ENCODE measurements at regions not wholly inside any gene's neighbourhood (a gene's known extent, or its start where the extent isn't known, plus 50 kb on each side); places are given as distances from the start of the nearest gene placed in this dataset.

DNA sequence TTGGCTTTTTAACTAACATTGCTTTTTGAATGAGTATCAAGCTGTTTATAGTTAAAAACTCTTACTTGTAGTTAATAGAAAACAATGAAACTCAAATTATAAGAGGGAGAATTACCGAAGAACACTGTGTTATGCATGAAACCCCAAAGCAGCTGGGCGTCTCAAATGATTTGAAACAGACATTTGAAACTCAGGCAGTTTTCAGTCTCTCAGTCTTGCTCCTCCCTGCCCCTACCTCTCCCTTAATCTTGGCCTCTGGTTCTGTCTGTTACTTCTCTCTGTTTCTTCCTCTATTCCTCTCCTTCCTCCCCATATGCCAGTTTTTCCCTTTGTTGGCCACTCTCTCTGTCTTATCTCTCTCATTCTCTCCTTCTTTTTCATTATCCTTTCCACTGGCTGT is 118.3 kb upstream of the SYNPR start:
- no peak overlapping the region for H3K4me3 ChIP-seq (ENCODE audit: low read length)
- TF ChIP-seq CTCF (conservative IDR thresholded peaks at IDR 0.05; ENCODE audit: low read depth, low read length), result no peak
- no peak for DNase-seq (ENCODE audit: low read depth)

DNA sequence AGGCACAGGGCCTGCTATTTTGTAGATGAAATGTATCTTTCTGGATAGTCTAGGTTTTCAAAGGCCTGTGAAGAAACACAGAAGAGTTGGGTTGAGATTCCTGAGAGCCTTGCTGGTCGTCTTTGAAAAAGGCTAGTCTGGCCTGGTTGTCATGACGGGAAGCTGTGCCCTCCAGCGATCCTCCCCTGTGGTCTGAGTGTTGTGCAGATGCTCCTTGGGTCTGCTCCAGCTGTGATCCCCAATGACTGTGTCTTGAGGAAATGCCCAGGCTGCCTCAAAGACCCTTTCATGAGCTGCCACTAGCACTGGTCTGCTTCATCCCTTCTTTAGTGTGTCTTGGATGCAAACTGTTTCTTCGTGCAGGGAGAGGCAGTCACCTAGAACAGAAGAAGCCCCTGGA is 111.0 kb upstream of the SYNPR start:
- TF ChIP-seq CTCF (conservative IDR thresholded peaks at IDR 0.05; ENCODE audit: low read depth, low read length), result no peak
- DNase-seq (ENCODE audit: low read depth), result no peak
- H3K4me3 ChIP-seq (ENCODE audit: low read length), result no peak overlapping the region

GRCh38 chr3:63168179-63168578 is 109.9 kb upstream of the SYNPR start:
- no peak for DNase-seq (ENCODE audit: low read depth)
- no peak overlapping the region for H3K4me3 ChIP-seq (ENCODE audit: low read length)
- no peak for TF ChIP-seq CTCF (conservative IDR thresholded peaks at IDR 0.05; ENCODE audit: low read depth, low read length)

DNA sequence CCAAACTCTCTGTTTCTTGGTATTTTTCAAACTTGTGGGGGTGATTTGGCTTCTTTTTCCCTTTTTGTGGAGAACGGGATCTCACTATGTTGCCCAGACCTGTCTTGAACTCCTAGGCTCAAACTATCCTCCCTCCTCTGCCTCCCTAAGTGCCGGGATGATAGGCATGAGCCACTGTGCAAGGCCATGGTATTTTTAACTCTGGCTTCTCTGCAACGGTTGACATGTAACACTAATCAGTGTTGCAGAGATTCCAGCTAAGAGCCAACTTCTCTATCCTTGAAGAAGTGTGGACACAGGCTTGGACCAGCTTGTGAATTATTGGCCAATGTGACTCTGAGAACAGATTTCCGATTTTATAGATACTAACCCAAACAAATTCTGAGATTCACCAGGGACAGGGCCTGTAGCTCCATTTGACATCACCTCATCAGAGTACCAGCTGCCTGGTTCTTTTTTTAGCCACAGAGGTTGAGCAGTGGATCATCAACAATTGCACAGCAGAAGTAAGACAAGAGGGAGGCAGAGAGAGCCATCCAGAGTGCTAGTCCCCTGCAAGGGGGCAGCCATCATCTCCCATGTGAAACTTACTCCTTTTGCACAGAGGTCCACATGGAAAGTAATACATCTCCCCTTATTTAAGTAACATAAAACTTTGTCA is 98.1 kb upstream of the SYNPR start:
- no peak for TF ChIP-seq CTCF (conservative IDR thresholded peaks at IDR 0.05; ENCODE audit: low read depth, low read length)
- no peak overlapping the region for H3K4me3 ChIP-seq (ENCODE audit: low read length)
- no peak for DNase-seq (ENCODE audit: low read depth)

DNA sequence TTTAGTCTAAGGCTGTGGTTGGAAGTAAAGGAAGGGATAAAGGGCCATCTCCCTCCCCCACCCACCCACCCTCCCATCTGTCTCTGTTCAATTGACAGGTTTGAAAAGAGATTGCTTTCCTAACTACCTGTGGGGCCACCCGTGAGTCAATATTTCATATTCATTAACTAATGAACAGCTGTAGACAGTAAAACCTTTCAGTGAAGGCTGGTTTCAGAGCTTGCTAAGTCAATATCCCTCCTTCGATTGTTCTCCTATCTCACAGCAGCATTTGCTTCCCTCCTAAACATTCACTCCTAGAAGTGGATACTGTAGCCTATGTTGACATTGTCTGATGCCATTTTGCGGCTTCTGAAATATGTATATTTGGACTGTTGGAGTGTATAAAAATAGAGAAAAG is 85.9 kb upstream of the SYNPR start:
- no peak for DNase-seq (ENCODE audit: low read depth)
- no peak overlapping the region for H3K4me3 ChIP-seq (ENCODE audit: low read length)
- TF ChIP-seq CTCF (conservative IDR thresholded peaks at IDR 0.05; ENCODE audit: low read depth, low read length), result no peak

- peak; percentile 7 for DNase-seq (ENCODE audit: low read depth)
- TF ChIP-seq CTCF (conservative IDR thresholded peaks at IDR 0.05; ENCODE audit: low read depth, low read length), result peak; percentile 64
- H3K4me3 ChIP-seq (ENCODE audit: low read length), result no peak overlapping the region
Observed at GRCh38 chr3:63193647-63194046, 84.5 kb upstream of the SYNPR start.

- no peak for TF ChIP-seq CTCF (conservative IDR thresholded peaks at IDR 0.05; ENCODE audit: low read depth, low read length)
- DNase-seq (ENCODE audit: low read depth), result no peak
- no peak overlapping the region for H3K4me3 ChIP-seq (ENCODE audit: low read length)
Observed at GRCh38 chr3:63199606-63200005, 78.5 kb upstream of the SYNPR start.
